Fibroblast of villous mesenchyme (primary cell): ENCODE measurements at regions not wholly inside any gene's neighbourhood (a gene's known extent, or its start where the extent isn't known, plus 50 kb on each side); places are given as distances from the start of the nearest gene placed in this dataset.
A peak's percentile ranks its signal among the peaks of the same experiment; 100 is the strongest.

Source experiments
- DNase-seq: peaks from one replicate; pipeline ENCODE4 v3.0.0-alpha.2; 2010; ENCODE audit warnings: low read depth
- H3K4me3 ChIP-seq: 2 replicates; pipeline ENCODE4 v1.5.1; 2011; ENCODE audit warnings: low read depth, mild to moderate bottlenecking, low read length
- TF ChIP-seq, protein P1 (sequence below): IDR thresholded peaks from 2 replicates; pipeline ENCODE4 v1.5.1; 2012; ENCODE audit warnings: low read depth, mild to moderate bottlenecking, low read length; ENCODE audit not compliant: insufficient read depth

DNA sequence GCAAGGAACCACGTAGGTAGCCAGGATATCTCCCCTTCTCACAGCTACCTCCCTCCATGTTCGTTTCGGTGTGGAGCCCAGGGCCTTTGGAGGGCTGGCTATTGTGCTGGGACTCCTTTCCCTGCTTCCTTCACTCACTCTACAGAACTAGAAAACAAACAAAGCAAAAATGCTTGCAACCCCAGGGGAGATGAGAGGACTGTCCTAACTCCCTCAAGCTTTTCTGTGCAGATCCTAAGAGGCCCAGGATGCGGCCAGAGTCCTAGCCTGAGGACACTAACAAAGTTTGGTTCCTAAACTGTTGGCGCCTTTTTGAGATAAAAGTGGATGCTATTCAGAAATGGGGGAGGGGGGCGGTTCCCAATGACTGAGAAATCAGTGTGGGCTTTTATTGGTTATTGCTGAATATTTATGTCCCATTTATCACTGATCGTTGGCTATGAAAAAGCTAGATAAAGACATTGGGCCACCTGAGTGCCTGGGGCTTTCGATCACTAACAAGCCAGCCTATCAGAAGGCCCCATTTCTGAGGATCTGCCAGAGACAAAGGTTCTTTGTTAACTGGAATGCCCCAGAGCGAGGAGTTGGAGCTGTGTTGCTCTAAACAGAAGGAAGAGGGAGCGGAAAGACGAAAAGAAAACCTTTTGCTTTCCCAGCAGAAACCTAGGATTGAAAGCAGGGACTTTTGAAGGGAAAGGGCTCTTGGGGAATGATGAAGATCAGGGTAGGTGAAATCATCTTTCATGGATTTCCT lies 95.2 kb upstream of the EGR2 start:
- TF ChIP-seq, protein P1, sequence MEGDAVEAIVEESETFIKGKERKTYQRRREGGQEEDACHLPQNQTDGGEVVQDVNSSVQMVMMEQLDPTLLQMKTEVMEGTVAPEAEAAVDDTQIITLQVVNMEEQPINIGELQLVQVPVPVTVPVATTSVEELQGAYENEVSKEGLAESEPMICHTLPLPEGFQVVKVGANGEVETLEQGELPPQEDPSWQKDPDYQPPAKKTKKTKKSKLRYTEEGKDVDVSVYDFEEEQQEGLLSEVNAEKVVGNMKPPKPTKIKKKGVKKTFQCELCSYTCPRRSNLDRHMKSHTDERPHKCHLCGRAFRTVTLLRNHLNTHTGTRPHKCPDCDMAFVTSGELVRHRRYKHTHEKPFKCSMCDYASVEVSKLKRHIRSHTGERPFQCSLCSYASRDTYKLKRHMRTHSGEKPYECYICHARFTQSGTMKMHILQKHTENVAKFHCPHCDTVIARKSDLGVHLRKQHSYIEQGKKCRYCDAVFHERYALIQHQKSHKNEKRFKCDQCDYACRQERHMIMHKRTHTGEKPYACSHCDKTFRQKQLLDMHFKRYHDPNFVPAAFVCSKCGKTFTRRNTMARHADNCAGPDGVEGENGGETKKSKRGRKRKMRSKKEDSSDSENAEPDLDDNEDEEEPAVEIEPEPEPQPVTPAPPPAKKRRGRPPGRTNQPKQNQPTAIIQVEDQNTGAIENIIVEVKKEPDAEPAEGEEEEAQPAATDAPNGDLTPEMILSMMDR, result no peak
- no peak for DNase-seq
- no peak overlapping the region for H3K4me3 ChIP-seq

DNA sequence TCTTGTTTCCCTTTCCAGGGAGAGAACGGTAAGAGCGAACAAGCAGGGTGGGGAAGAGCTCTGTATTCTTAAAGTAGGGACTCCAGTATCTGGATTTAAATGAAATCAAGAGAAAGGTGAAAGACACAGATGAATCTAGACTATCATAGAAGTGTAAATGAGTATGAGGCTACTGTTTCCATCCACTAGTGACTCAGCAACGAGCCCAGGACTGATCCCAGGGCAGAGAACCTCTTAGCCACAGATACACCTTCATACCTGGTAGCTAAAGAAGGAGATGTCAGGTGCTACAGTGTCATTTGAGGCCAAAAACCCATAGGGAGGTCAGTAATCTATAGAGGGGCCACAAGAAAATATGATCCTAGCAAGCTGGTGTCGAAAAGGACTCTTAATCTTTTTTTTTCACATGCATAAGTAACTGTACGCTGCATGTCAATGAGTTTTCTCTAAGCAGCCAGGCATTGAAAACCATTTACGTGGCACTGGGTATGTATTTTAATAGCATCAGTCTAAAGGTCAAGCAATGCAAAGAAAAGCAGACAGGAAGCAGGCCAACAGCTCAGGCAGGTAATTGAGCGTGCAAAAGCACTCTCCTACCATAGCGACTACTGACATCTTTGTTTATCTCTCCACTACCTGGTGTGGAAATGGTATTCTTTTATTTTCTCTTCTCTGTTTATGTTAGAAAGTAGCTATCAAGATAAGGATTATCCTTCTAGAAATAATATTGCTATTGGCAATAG lies 91.5 kb upstream of the EGR2 start:
- TF ChIP-seq, protein P1, result no peak
- H3K4me3 ChIP-seq, result no peak overlapping the region
- DNase-seq, result no peak

DNA sequence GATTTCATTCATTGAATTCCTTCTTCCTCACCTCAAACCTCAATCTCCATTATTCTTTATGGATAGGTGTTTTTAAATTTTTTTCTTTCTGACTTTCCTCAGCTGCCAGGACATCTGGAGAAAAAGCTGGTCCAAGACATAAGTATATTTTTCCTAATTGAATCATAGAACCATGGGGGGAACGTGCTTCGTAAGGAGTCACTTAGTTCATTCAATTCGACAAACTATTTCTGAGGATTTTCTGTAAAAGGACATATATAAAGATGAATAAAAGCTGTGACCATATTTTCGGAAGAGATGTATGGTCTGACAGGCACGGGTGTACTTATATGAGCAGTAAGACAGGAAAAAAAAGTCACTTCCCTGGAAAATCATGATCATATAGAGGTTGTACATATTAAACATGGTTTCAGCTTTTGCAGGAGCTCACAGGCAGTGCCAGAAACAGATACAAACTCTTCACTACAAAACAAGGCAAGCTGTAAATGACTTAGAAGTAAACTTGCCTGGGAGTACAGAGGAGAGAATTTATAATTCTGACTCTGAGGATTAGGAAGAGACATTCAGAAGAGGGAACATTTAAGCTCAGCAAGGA lies 88.2 kb upstream of the EGR2 start:
- no peak overlapping the region for H3K4me3 ChIP-seq
- no peak for DNase-seq
- TF ChIP-seq, protein P1, result no peak

DNA sequence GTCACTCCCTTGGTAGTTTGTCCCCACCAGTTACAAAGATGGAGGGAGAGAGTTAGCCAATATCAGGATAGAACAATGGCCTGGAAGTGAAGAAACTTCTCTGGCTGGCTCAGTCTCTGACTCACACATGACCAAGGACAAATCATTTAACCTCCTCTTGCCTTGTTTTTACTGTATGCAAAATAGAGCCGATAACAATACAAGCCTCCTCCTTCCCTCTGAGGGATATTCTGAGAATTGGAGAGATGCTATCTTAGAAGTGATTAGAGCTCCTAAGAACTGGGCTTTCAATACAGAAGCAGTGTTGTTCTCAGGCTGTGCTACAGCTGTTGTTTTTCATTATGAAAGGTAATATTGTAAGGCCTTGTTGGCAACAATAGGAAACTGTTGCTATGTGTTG lies 87.7 kb upstream of the EGR2 start:
- TF ChIP-seq, protein P1, result no peak
- no peak for DNase-seq

DNA sequence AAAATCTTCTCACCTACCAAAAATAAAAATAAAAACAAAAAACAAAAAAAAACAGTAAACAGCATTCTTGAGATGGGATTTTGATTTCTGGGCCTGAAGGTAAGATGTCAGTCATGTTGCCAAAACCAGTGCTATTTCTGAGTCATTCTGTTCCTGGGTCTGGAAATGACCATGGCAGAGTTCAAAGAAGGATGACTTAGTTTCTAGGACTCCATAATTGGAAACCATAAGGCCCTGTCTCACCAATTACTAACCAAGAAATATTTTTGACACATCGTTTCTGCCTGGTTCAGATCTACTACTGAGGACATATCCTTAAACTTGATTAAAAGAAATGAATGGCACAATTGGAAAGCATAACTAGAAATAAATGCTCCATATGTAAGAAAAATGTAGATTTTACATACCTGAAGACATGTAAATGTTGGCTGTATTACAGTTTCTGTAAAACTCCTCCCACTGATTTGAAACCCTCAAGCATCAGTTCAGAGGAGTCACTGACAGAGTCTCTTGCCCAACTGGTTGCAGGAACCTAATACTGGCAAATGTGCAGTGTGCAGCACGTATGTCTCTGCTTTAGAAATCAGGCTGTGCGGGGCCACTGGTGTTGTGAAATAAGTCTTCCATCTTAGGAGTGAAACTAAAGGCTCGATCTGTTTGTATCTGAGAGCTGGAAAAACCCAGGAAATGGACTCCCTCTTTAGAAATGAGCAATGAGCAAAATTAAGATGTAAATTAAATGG lies 84.8 kb upstream of the EGR2 start:
- TF ChIP-seq, protein P1, result no peak
- no peak for DNase-seq

More for the DNA sequence above, 87.7 kb upstream of the EGR2 start:
- H3K4me3 ChIP-seq, result no peak overlapping the region

DNA sequence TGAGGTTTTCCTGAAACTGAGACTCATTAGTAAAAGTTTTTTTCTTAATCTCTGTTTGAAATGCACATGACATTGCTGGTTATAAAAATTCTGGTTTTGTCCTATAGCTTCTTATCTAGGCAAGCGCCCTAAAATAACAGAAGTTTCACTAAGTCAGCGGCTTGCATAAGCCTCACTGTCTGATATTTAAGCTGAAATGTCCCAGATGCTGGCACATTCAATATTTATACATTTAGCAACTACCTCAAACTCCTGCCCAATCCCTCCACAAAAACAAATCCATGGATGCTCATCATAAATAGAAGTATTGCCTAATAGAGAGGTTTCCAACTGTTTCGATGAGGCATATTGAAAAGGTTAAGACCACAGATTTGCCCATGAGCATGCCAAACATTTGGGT lies 83.1 kb upstream of the EGR2 start:
- no peak overlapping the region for H3K4me3 ChIP-seq
- TF ChIP-seq, protein P1, result no peak
- DNase-seq, result peak; percentile 17

More for the DNA sequence above, 84.8 kb upstream of the EGR2 start:
- no peak overlapping the region for H3K4me3 ChIP-seq
